DMS53 treated with DMSO at 0.1 percent for 48 hours (cell line): ENCODE measurements at regions not wholly inside any gene's neighbourhood (a gene's known extent, or its start where the extent isn't known, plus 50 kb on each side); places are given as distances from the start of the nearest gene placed in this dataset.
"Not testable (repeated sequence)": the region's sequence is repeated elsewhere in the genome, so short reads cannot be mapped to it uniquely, and the experiment has no call there.

Experiments used
- DNase-seq: peaks from one replicate; lab custom pipeline; 2025; ENCODE audit not compliant: unreplicated experiment; lab: John Stamatoyannopoulos, UW

GRCh38 chr2:195538937-195539336 lies 118.1 kb upstream of the SLC39A10 start:
- DNase-seq = no peak

- DNase-seq = no peak
Observed at GRCh38 chr2:195537811-195538210, 119.2 kb upstream of the SLC39A10 start.

- no peak for DNase-seq
Observed at GRCh38 chr2:195536906-195537305, 120.1 kb upstream of the SLC39A10 start.

- DNase-seq = no peak
Observed at GRCh38 chr2:195535911-195536522, 121.0 kb upstream of the SLC39A10 start.

- DNase-seq = no peak
Observed at GRCh38 chr2:195534971-195535370, 122.1 kb upstream of the SLC39A10 start.

- DNase-seq = no peak
Observed at GRCh38 chr2:195533771-195534642, 123.0 kb upstream of the SLC39A10 start.

- no peak for DNase-seq
Observed at GRCh38 chr2:195532628-195533271, 124.3 kb upstream of the SLC39A10 start.

- DNase-seq = no peak
Observed at GRCh38 chr2:195532255-195532627, 124.8 kb upstream of the SLC39A10 start.

- no peak for DNase-seq
Observed at GRCh38 chr2:195531754-195532153, 125.3 kb upstream of the SLC39A10 start.

GRCh38 chr2:195523242-195523641 lies 133.8 kb upstream of the SLC39A10 start:
- not testable (repeated sequence) for DNase-seq

- no peak for DNase-seq
Observed at GRCh38 chr2:195521589-195521988, 135.4 kb upstream of the SLC39A10 start.

GRCh38 chr2:195520671-195521155 lies 136.3 kb upstream of the SLC39A10 start:
- DNase-seq = no peak

GRCh38 chr2:195515551-195515950 lies 141.5 kb upstream of the SLC39A10 start:
- DNase-seq = no peak

GRCh38 chr2:195514365-195514764 lies 142.7 kb upstream of the SLC39A10 start:
- DNase-seq = no peak

- DNase-seq = no peak
Observed at GRCh38 chr2:195513119-195513518, 143.9 kb upstream of the SLC39A10 start.

GRCh38 chr2:195509551-195509950 lies 147.5 kb upstream of the SLC39A10 start:
- no peak for DNase-seq

- DNase-seq = no peak
Observed at GRCh38 chr2:195508139-195508455, 148.9 kb upstream of the SLC39A10 start.

GRCh38 chr2:195507447-195508138 lies 149.4 kb upstream of the SLC39A10 start:
- DNase-seq = no peak

- DNase-seq = no peak
Observed at GRCh38 chr2:195505701-195506100, 151.3 kb upstream of the SLC39A10 start.

GRCh38 chr2:195503208-195503607 lies 153.8 kb upstream of the SLC39A10 start:
- DNase-seq = no peak

GRCh38 chr2:195501746-195502145 lies 155.3 kb upstream of the SLC39A10 start:
- no peak for DNase-seq
